Endodermal cell (in vitro differentiated cells): ENCODE measurements at regions not wholly inside any gene's neighbourhood (a gene's known extent, or its start where the extent isn't known, plus 50 kb on each side); places are given as distances from the start of the nearest gene placed in this dataset.

Experiments used
- DNase-seq: peaks from one replicate; pipeline ENCODE4 v3.0.0-alpha.2; 2017
- H3K27ac ChIP-seq: 2 replicates; pipeline ENCODE4 v1.5.1; 2013; ENCODE audit warnings: mild to moderate bottlenecking, low read depth, low read length, moderate library complexity
- H3K27me3 ChIP-seq: 2 replicates; pipeline ENCODE4 v1.6.1; 2013; ENCODE audit warnings: mild to moderate bottlenecking, low read length, moderate library complexity; ENCODE audit not compliant: insufficient read depth, control insufficient read depth, poor library complexity, severe bottlenecking
- H3K36me3 ChIP-seq: 2 replicates; pipeline ENCODE4 v1.7.0; 2013; ENCODE audit warnings: mild to moderate bottlenecking, low read length, moderate library complexity; ENCODE audit not compliant: control insufficient read depth, insufficient read depth
- H3K4me1 ChIP-seq: one replicate; pipeline ENCODE4 v1.7.0; 2013; ENCODE audit warnings: low read length; ENCODE audit not compliant: control insufficient read depth, insufficient read depth
- H3K4me3 ChIP-seq: 2 replicates; pipeline ENCODE4 v1.5.1; 2013; ENCODE audit warnings: mild to moderate bottlenecking, low read length, moderate library complexity
- H3K9ac ChIP-seq: 2 replicates; pipeline ENCODE4 v1.6.1; 2013; ENCODE audit warnings: mild to moderate bottlenecking, low read length, moderate library complexity; ENCODE audit not compliant: poor library complexity, severe bottlenecking; ENCODE audit errors: extremely low read depth
- H3K9me3 ChIP-seq: 2 replicates; pipeline ENCODE4 v1.6.1; 2013; ENCODE audit warnings: mild to moderate bottlenecking, low read length, moderate library complexity; ENCODE audit not compliant: control insufficient read depth
- H3K27ac Mint-ChIP-seq: 2 replicates; pipeline ENCODE4 v1.8.0; 2020; ENCODE audit warnings: mixed read lengths
- H3K27me3 Mint-ChIP-seq: 2 replicates; pipeline ENCODE4 v1.8.0; 2021; ENCODE audit warnings: mild to moderate bottlenecking, mixed read lengths; ENCODE audit not compliant: insufficient read depth
- H3K36me3 Mint-ChIP-seq: 2 replicates; pipeline ENCODE4 v1.8.0; 2020; ENCODE audit warnings: low read depth, mixed read lengths
- H3K4me1 Mint-ChIP-seq: 2 replicates; pipeline ENCODE4 v1.8.0; 2020; ENCODE audit warnings: mixed read lengths
- H3K4me3 Mint-ChIP-seq: 2 replicates; pipeline ENCODE4 v1.8.0; 2020; ENCODE audit warnings: mild to moderate bottlenecking, moderate library complexity, mixed read lengths
- H3K9me3 Mint-ChIP-seq: 2 replicates; pipeline ENCODE4 v1.8.0; 2020; ENCODE audit warnings: mild to moderate bottlenecking, mixed read lengths
- CTCF ChIP-seq: fragments of 200-600 bp; sonication (generic); conservative IDR thresholded peaks from 2 replicates; pipeline ENCODE4 v1.5.0; 2021; ENCODE audit warnings: antibody characterized with exemption, mild to moderate bottlenecking
- WGBS, 2 experiments: methylation state at CpG; one replicate each; pipeline versions ENCODE4 v1.1.5 to v1.1.7; 2013; ENCODE audit warnings: missing lambda C conversion rate in 2 of 2, mixed read lengths in 1 of 2; ENCODE audit not compliant: insufficient coverage in 1 of 2, insufficient read length in 1 of 2; 5-methylcytosine and 5-hydroxymethylcytosine counted together

GRCh38 chr4:53802500-53802899 is 211.2 kb upstream of the LNX1 start:
- Mint-ChIP-seq H3K27me3 (peaks cover 2% of the 10 kb centered on the region), H3K4me1 (no peaks in the 10 kb centered on the region), H3K36me3 (no peaks in the 10 kb centered on the region), H3K9me3 (no peaks in the 10 kb centered on the region), H3K27ac (no peak overlapping the region), H3K4me3 (no peak overlapping the region)
- Histone ChIP-seq H3K9ac (no peak overlapping the region), H3K36me3 (no peaks in the 10 kb centered on the region), H3K9me3 (no peaks in the 10 kb centered on the region), H3K4me3 (no peak overlapping the region), H3K4me1 (no peaks in the 10 kb centered on the region), H3K27ac (no peak overlapping the region), H3K27me3 (no peaks in the 10 kb centered on the region)
- no peak for TF ChIP-seq CTCF
- no peak for DNase-seq
- WGBS, 2 experiments, result 94 to 100% methylated on average over 1 to 2 of the region's 2 CpGs

GRCh38 chr4:53801373-53801772 is 210.1 kb upstream of the LNX1 start:
- H3K27me3 Mint-ChIP-seq, result peaks cover 2% of the 10 kb centered on the region
- no peaks in the 10 kb centered on the region for H3K36me3 Mint-ChIP-seq
- H3K27ac Mint-ChIP-seq, result no peak overlapping the region
- Histone ChIP-seq H3K9ac (no peak overlapping the region), H3K27ac (no peak overlapping the region), H3K4me1 (no peaks in the 10 kb centered on the region), H3K36me3 (no peaks in the 10 kb centered on the region), H3K9me3 (no peaks in the 10 kb centered on the region), H3K27me3 (no peaks in the 10 kb centered on the region), H3K4me3 (no peak overlapping the region)
- H3K4me1 Mint-ChIP-seq, result no peaks in the 10 kb centered on the region
- TF ChIP-seq CTCF, result no peak
- H3K4me3 Mint-ChIP-seq, result no peak overlapping the region
- no peaks in the 10 kb centered on the region for H3K9me3 Mint-ChIP-seq
- 94% methylated on average over 3 of the region's 3 CpGs; no CpG with 5 or more reads in 1 of the 2 experiments for WGBS, 2 experiments
- no peak for DNase-seq

- Mint-ChIP-seq H3K4me3 (no peak overlapping the region), H3K9me3 (no peaks in the 10 kb centered on the region), H3K27ac (no peak overlapping the region), H3K27me3 (no peaks in the 10 kb centered on the region), H3K36me3 (no peaks in the 10 kb centered on the region), H3K4me1 (no peaks in the 10 kb centered on the region)
- Histone ChIP-seq H3K36me3 (no peaks in the 10 kb centered on the region), H3K9ac (no peak overlapping the region), H3K27ac (no peak overlapping the region), H3K4me1 (no peaks in the 10 kb centered on the region), H3K27me3 (no peaks in the 10 kb centered on the region), H3K9me3 (no peaks in the 10 kb centered on the region), H3K4me3 (no peak overlapping the region)
- WGBS, 2 experiments, result 87 to 90% methylated on average over 2 to 3 of the region's 3 CpGs
- TF ChIP-seq CTCF, result no peak
- DNase-seq, result no peak
Observed at GRCh38 chr4:53800741-53801140, 209.5 kb upstream of the LNX1 start.
